T47D (cell line): ENCODE measurements at regions not wholly inside any gene's neighbourhood (a gene's known extent, or its start where the extent isn't known, plus 50 kb on each side); places are given as distances from the start of the nearest gene placed in this dataset.
A peak's percentile ranks its signal among the peaks of the same experiment; 100 is the strongest.

ENCODE experiments used
- DNase-seq, 2 experiments: peaks; one replicate each; pipeline versions ENCODE4 v3.0.0 to v3.0.0-alpha.2; 2011 to 2012; ENCODE audit warnings: low read depth in 1 of 2, low spot score in 1 of 2
- JUND ChIP-seq: IDR thresholded peaks from 2 replicates; pipeline ENCODE4 v1.6.1; 2012; ENCODE audit warnings: low read depth
- in situ Hi-C: cut with HindIII; loops from 2 replicates; pipeline ENCODE4 v1.10.0; 2016; ENCODE audit warnings: low sequenced_read_pairs, low pct_unique_long_range_greater_than_20kb

DNA sequence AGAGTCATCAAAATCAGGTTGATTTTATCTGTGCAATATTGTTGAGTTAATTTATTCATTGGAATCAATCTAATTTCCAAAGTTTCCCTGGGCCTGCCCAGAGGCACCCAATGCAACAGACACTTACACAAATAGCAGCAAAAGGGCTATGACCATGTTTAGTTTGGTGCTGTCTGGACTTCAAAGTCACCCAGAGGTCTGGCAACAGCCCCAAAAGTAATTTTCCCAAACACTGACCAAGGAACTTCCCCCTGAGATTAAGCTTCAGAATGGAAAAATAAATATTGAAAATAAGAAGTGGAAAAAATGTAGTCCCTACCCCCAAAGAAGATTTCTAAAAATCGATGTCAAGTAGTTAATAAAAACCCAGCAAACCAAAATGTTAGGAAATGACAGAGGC lies 70.9 kb upstream of the RNF152 start:
- no peak for DNase-seq
- TF ChIP-seq JUND, result no peak
- in situ Hi-C loops, result no loop called here

DNA sequence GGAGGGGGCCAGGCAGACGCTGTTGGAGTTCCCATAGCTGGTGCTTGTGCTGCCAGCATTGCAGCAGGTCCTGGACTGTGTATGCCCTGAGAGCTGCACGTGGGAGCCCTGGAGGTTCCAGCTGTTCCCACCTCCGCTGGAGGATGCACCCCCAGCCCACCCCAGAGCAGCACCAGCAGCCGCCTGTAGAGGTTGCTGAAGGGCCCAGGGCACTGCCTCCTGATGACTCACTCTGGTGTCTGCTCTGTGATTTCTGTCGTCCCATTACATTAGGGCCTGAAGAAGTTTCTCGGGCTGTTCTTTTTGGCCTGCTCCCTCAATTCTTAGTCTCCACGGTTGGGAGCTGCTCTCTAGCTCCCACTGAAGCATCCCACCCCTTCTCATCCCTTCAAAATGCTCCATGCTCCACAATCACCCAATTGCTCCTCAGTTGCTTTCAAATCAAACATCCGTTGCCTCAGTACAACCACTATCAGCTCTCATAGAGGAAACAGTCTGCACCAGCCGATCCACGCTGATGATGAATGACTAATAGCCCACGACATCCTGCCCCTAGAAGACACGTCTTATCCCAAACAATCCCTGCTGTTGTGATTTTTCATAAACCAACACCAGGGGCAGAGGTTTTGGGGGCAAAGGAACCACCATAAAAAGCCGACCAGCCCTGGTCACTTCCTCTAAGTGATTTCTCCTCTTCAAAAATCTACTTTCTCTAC lies 65.2 kb upstream of the RNF152 start:
- in situ Hi-C loops, result no loop called here
- DNase-seq, result no peak
- TF ChIP-seq JUND, result no peak

DNA sequence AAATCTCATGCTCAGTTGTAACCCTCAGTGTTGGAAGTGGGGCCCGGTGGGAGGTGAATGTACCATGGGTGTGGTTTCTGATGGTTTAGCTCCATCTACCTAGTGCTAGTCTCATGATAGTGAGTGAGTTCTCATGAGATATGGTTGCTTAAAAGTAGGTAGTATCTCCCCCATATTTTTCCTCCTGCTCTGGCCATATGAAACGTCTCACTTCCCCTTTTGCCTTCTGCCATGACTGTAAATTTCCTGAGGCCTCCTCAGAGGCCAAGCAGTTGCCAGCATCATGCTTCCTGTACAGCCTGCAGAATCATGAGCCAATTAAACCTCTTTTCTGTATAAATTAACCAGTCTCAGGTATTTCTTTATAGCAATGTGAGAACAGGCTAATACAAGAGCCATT lies 62.8 kb upstream of the RNF152 start:
- DNase-seq, result no peak
- TF ChIP-seq JUND, result no peak
- in situ Hi-C loops, result no loop called here

DNA sequence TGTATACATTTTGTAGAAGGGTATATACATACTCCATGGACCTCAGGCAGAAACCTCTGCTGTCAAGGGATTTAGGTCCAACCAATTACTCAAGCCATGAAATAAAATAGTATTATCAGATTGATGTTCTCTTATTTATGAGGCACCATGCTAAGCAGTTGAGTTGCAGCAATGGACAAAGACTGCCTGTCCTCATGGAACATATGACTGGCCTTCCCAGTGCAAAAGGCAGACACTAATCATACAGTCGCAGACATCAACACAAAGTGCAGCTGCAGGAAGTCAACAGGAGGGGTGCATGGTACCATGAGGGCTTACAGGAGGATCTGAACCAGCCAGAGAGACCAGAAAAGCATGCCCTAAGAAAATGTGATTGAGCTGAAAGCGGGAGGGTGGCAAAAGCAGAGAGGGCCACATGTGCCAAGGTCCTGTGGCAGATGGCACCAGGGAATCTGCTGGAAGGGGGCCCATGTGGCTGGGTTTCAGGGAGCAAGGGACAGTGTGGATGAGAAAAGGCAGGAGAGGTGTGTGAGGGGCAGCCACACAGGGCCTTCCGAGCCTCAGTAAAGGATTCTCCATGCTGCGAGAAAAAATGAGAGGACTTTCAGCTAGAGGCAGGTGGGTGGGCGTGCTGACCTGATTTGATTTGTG lies 61.4 kb upstream of the RNF152 start:
- no peak for DNase-seq
- in situ Hi-C loops, result no loop called here
- no peak for TF ChIP-seq JUND

DNA sequence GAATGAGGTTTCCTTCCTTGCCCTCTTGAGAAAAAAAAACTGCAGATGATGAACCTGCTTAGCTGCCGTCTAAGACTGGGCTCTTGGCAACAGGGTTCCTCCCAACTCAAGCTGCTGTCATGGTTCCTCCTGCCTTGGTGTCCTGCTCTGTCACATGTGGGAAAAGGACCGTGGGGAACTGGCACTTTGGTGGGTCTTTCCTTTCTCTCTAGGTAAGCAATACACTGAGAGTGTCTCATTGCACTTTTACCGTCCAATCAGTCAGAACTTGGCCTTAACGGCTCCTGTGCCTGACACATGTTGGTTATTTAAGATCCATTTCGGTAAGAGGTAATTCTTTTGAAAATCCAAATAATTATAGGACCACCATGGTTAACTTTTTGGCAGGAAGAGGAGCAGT lies 60.8 kb upstream of the RNF152 start:
- in situ Hi-C loops, result no loop called here
- no peak for TF ChIP-seq JUND
- DNase-seq, result no peak

DNA sequence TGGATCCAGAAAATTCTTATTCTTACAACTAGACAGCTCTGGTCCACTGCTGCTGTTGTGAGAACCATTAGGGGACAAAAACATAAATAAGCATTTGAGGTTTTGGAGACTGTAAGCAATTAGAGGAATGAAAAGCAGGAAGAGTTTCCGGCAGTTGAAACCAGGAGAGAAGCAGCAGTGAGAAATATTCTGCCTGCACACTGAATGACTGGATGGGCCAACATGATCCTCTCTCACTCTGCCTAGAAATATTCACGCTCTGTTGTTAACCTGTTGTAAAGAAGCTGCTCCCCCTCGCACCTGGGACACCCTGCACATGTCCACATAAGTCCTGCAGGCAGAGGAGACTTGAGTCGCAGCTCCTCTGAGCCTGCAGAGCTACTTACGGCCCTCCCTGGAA lies 60.4 kb upstream of the RNF152 start:
- in situ Hi-C loops, result no loop called here
- no peak for DNase-seq
- no peak for TF ChIP-seq JUND

DNA sequence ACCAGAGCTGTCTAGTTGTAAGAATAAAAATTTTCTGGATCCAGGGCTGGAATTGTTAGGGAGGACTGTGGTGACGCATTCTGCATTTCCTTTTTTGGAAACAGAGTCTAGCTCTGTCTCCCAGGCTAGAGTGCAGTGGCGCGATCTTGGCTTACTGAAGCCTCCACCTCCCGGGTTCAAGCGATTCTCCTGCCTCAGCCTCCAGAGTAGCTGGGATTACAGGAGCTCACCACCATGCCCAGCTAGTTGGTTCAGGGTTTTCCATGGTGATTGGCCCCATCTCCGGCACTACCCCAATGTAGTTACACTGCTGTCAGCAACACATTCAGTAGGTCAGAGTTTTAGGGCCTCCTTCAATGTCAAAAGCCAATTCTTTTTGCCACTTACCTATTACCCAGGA lies 58.6 kb upstream of the RNF152 start:
- no peak for DNase-seq
- in situ Hi-C loops, result no loop called here
- TF ChIP-seq JUND, result no peak

DNA sequence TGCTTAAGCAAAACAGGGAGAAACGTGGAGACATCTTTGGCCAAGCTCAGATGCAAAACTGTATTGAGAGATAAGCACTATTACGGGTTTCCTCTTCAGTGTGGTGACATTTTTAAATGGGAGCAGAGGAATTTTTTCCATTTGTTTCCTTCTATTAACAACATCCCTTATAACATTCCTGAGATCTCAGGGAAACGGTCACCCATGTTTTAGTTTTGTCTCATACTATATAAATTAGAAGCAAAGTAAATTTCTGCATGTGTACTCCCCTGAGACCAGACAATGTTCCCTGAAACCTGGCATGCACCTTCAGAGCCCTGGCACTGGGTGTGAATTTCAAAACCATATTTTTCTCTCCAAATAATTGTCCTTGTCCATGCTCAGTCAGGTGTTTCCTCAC lies 57.6 kb upstream of the RNF152 start:
- in situ Hi-C loops, result no loop called here
- DNase-seq, result no peak
- TF ChIP-seq JUND, result no peak

DNA sequence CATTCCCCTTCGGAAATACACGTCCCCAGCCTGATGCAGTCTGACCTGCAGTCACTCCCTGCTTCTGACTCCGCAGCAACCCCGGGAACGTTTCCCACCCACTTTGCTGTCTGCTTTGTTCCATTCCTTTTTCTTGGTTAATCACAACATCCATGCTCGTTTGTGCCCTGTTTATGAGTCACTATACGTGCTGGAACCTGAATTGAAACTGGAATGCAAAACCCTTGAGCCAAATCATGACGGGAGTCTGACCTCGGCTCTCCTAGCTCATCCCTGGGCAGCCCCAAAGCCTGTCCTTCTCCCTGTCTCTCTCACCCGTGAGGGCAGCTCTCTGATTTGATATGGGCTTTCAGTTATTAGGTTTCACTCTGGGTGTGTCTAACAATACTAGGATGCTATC lies 57.1 kb upstream of the RNF152 start:
- no peak for TF ChIP-seq JUND
- in situ Hi-C loops, result no loop called here
- DNase-seq, result no peak

DNA sequence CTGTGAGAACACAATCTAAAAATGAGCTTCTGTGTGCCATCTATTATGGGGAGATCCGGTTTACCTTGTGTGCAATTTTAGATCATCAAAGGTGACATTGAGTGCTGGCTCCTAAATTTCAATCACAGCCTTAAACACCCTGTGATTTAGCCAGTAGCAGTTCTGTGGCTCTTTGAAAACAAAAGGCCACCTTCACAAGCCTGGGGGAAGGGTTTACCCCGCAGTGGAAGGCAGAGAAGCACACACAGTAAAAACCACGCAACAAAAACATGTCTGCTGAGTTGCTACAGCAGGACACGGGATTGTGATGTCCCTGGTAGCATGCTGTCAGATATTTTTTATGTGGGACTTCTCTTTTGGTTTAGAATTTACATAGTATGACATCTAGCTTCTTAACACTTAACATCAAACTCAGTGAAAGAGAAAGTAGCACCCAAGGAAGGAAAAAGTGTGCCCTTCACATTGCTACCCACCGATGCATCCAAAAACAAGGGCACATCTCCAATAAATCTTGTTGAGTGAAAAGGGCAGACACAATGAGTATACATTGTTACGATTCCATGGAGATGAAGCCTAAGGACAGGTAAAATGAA lies 56.1 kb upstream of the RNF152 start:
- in situ Hi-C loops, result no loop called here
- no peak for DNase-seq

DNA sequence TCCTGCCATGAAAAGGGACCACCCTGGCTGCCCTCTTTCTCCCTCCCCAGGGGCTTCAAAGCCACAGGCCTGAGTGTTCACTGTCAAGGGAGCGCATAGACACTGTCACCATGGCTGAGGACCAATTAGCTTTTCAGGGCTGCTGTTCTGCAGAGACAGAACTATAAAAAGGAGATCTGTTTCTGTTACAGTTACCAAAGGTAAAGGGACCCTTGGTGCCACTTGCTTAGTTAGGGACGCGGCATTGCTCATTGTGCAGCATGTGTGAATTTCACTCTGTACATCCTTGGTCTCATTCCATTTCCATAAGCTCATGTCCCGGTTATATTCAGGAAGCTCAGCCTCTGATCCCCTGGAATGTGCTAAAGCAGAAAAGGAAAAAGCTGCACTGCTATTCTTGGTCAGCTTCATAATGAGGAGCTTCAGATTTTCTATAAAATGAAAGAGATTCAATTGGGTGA lies 55.5 kb upstream of the RNF152 start:
- in situ Hi-C loops, result no loop called here
- no peak for TF ChIP-seq JUND
- no peak for DNase-seq

More for the DNA sequence above, 56.1 kb upstream of the RNF152 start:
- TF ChIP-seq JUND, result no peak

DNA sequence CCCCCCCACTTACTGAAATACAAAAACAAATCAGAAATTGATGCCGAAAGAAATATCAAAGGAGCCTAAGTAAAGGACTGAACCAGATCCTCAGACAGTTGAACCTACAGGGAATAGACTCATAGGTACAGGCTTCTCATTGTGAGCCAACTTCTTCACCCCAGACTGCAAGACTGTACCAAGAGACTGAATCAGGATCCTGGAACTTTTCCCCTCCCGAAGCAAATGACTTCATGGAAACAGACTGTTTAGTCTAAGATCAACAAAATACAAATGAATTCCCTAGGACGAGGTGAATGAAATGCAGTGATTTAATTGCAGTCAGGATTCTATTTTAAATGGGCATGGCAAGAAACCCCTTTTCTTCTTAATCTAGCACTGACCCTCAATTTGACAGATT lies 53.6 kb upstream of the RNF152 start:
- TF ChIP-seq JUND, result no peak
- in situ Hi-C loops, result no loop called here
- no peak for DNase-seq

DNA sequence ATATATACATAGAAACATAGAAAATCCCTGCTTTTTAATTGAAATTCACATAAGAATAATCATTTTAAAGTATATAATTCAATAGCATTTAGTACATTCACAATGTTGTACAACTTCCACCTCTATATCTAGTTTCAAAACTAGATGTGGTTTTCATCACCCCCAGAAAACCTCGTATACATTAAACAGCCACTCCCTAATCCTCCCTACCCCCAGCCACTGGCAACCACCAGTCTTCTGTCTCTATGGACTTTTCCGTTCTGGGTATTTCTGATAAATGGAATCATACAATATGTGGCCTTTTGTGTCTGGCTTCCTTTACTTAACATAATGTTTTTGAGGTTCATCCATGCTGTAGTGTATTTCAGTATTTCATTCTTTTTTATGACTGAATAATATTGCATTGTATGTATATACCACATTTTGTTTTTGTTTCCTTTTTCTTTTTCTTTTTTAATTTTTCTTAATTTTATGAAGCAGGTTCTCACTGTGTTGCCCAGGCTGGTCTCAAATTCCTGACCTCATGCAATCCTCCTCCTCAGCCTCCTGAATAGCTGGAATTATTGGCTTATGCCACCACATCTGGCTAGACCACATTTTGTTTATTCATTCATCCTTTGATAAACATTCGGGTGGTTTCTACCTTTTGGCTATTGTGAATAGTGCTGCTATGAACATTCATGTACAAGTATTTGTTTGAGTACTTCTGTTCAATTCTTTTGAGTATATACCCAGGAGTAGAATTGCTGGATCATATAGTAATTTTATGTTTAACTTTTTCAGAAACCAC lies 50.6 kb upstream of the RNF152 start:
- in situ Hi-C loops, result no loop called here
- peak in 1 of 2 experiments; percentile 45 for DNase-seq
- no peak for TF ChIP-seq JUND
